ENCODE measurements at regions not wholly inside any gene's neighbourhood (a gene's known extent, or its start where the extent isn't known, plus 50 kb on each side); places are given as distances from the start of the nearest gene placed in this dataset.

- TF ChIP-seq ZNF629 (CRISPR knock-in tag; conservative IDR thresholded peaks at IDR 0.05): no peak
- TF ChIP-seq RFXAP (CRISPR knock-in tag; IDR thresholded peaks at IDR 0.05; ENCODE audit: borderline replicate concordance): no peak
- no peak for TF ChIP-seq HCFC1 (IDR thresholded peaks at IDR 0.05; ENCODE audit: low read depth, low read length)
- no peak for TF ChIP-seq ZMAT5 (CRISPR knock-in tag; IDR thresholded peaks at IDR 0.05; ENCODE audit: borderline replicate concordance, low read depth)
- no peak for TF ChIP-seq ZNF792 (CRISPR knock-in tag; IDR thresholded peaks at IDR 0.05)
- TF ChIP-seq JARID2 (CRISPR knock-in tag; IDR thresholded peaks at IDR 0.05; ENCODE audit: insufficient replicate concordance): no peak
- TF ChIP-seq DPF2 (CRISPR knock-in tag; IDR thresholded peaks at IDR 0.05; ENCODE audit: borderline replicate concordance, low read depth): no peak
Observed at GRCh38 chr14:30799933-30800332, 74.4 kb upstream of the COCH start (continued).

- Histone ChIP-seq H3K27ac (ENCODE audit: extremely low read length, insufficient read depth, low read length) (no peak overlapping the region), H3K36me3 (replicated peaks in 1 of 2; ENCODE audit: control insufficient read depth in 1 of 2, insufficient read depth in 2 of 2, low read length in 2 of 2) (no peaks in the 10 kb centered on the region)
- WGBS (ENCODE audit: low lambda C conversion rate): 57% methylated on average over 2 of the region's 2 CpGs
Observed at GRCh38 chr14:30803185-30803584, 71.2 kb upstream of the COCH start.

More at GRCh38 chr14:30803185-30803584, 71.2 kb upstream of the COCH start:
- ChIA-PET CTCF (ENCODE audit: low intra/inter-chr PET ratio, low total read pairs) (no interaction called here), POLR2A (no interaction called here)
- peaks cover 12% of the 10 kb centered on the region; the same call in 1 of the 2 replicates for H3K4me1 ChIP-seq (ENCODE audit: insufficient read depth, low read length)
- intact Hi-C loops (cut with micrococcal nuclease; ENCODE audit: unreplicated experiment): no loop called here
- FAIRE-seq: no peak
- no peaks in the 10 kb centered on the region for H3K79me2 ChIP-seq (ENCODE audit: insufficient read depth, low read length)
- no peaks in the 10 kb centered on the region for H3K9me3 ChIP-seq (ENCODE audit: low read length)
- no peaks in the 10 kb centered on the region for H4K20me1 ChIP-seq (ENCODE audit: insufficient read depth, low read length)
- no TSS peak for BruUV-seq (replicated peaks)
- TF ChIP-seq ZNF709 (CRISPR knock-in tag; IDR thresholded peaks at IDR 0.05) (0 out of 2 replicates have a peak, but pooled peaks have one; percentile 45), ZSCAN25 (CRISPR knock-in tag; IDR thresholded peaks at IDR 0.05) (no peak), ZNF589 (CRISPR knock-in tag; conservative IDR thresholded peaks at IDR 0.05) (no peak), MLX (CRISPR knock-in tag; IDR thresholded peaks at IDR 0.05) (peak; percentile 60; the same call in 1 of the 2 replicates), NFIB (CRISPR knock-in tag; IDR thresholded peaks at IDR 0.05; ENCODE audit: borderline replicate concordance) (0 out of 2 replicates have a peak, but pooled peaks have one; percentile 21)
- H2AFZ ChIP-seq (ENCODE audit: low read length): no peak overlapping the region
- H3K4me2 ChIP-seq (ENCODE audit: low read depth, low read length): no peak overlapping the region
- no peak overlapping the region for H3K4me3 ChIP-seq (replicated peaks in 1 of 3; ENCODE audit: insufficient read depth in 1 of 3, low read depth in 2 of 3, low read length in 3 of 3)
- no peaks in the 10 kb centered on the region for H3K27me3 ChIP-seq (ENCODE audit: control insufficient read depth in 1 of 2, insufficient read depth in 2 of 2, low read length in 2 of 2)
- H3K9ac ChIP-seq (ENCODE audit: insufficient read depth, low read depth, low read length): no peak overlapping the region
- peak; percentile 50 for ATAC-seq
- DNase-seq (ENCODE audit: low spot score): no peak
- in situ Hi-C loops (cut with HindIII; ENCODE audit: extremely low pct_ligation_motif_present, low pct_unique_long_range_greater_than_20kb): no loop called here
